PC-3 (cell line): ENCODE measurements at regions not wholly inside any gene's neighbourhood (a gene's known extent, or its start where the extent isn't known, plus 50 kb on each side); places are given as distances from the start of the nearest gene placed in this dataset.

Experiments used
- CTCF ChIP-seq: fragments of 300-600 bp; sonication (generic); conservative IDR thresholded peaks from 2 replicates; pipeline ENCODE4 v1.5.1; 2017; ENCODE audit warnings: antibody characterized with exemption, low read depth, mild to moderate bottlenecking, low read length
- EZH2 ChIP-seq: fragments of 300-600 bp; sonication (generic); IDR thresholded peaks from one replicate; pipeline ENCODE4 v1.6.1; 2017; ENCODE audit warnings: antibody characterized with exemption, mild to moderate bottlenecking, low read length; ENCODE audit not compliant: unreplicated experiment
- EZH2phosphoT487 ChIP-seq: fragments of 300-600 bp; sonication (generic); IDR thresholded peaks from 2 replicates; pipeline ENCODE4 v1.6.1; 2018; ENCODE audit warnings: mild to moderate bottlenecking, antibody characterized with exemption, low read length, borderline replicate concordance

GRCh38 chr13:99736541-99736940, 235.0 kb downstream of the ZIC5 start:
- TF ChIP-seq CTCF (no peak), EZH2phosphoT487 (no peak), EZH2 (no peak)
